Hepatocyte (in vitro differentiated cells): ENCODE measurements at regions not wholly inside any gene's neighbourhood (a gene's known extent, or its start where the extent isn't known, plus 50 kb on each side); places are given as distances from the start of the nearest gene placed in this dataset.

Experiments
- DNase-seq: peaks from one replicate; pipeline ENCODE4 v3.0.0-alpha.2; 2016; ENCODE audit warnings: low spot score
- H2AFZ ChIP-seq: fragments of 200-600 bp; sonication (generic); 2 replicates; pipeline ENCODE4 v1.6.0; 2016; ENCODE audit warnings: antibody characterized with exemption, mild to moderate bottlenecking
- H3K27ac ChIP-seq: fragments of 200-600 bp; sonication (generic); 2 replicates; pipeline ENCODE4 v1.5.1; 2016; ENCODE audit warnings: mild to moderate bottlenecking
- H3K27me3 ChIP-seq: fragments of 200-600 bp; sonication (generic); 2 replicates; pipeline ENCODE4 v1.6.1; 2016
- H3K36me3 ChIP-seq: fragments of 200-600 bp; sonication (generic); replicated peaks from 2 replicates; pipeline ENCODE4 v1.5.1; 2016; ENCODE audit warnings: low read depth; ENCODE audit not compliant: insufficient read depth
- H3K4me1 ChIP-seq: fragments of 200-600 bp; sonication (generic); 2 replicates; pipeline ENCODE4 v1.5.1; 2016; ENCODE audit warnings: mild to moderate bottlenecking, moderate library complexity; ENCODE audit not compliant: insufficient read depth
- H3K4me2 ChIP-seq: fragments of 200-600 bp; sonication (generic); 2 replicates; pipeline ENCODE4 v1.6.0; 2016
- H3K4me3 ChIP-seq: fragments of 200-600 bp; sonication (generic); 2 replicates; pipeline ENCODE4 v1.5.1; 2016; ENCODE audit warnings: mild to moderate bottlenecking
- H3K79me2 ChIP-seq: fragments of 200-600 bp; sonication (generic); 2 replicates; pipeline ENCODE4 v1.6.0; 2017; ENCODE audit warnings: mild to moderate bottlenecking
- H3K9me2 ChIP-seq: fragments of 200-600 bp; sonication (generic); replicated peaks from 2 replicates; pipeline ENCODE4 v1.6.0; 2017; ENCODE audit warnings: mild to moderate bottlenecking; ENCODE audit not compliant: insufficient read depth
- H3K9me3 ChIP-seq: fragments of 200-600 bp; sonication (generic); 2 replicates; pipeline ENCODE4 v1.5.1; 2016; ENCODE audit warnings: low read depth, mild to moderate bottlenecking
- H4K20me1 ChIP-seq: fragments of 200-600 bp; sonication (generic); 2 replicates; pipeline ENCODE4 v1.6.0; 2016; ENCODE audit warnings: mild to moderate bottlenecking; ENCODE audit not compliant: insufficient read depth, poor library complexity, severe bottlenecking
- CTCF ChIP-seq: fragments of 200-600 bp; sonication (generic); IDR thresholded peaks from 2 replicates; pipeline ENCODE4 v1.5.1; 2016; ENCODE audit warnings: antibody characterized with exemption, mild to moderate bottlenecking; ENCODE audit not compliant: poor library complexity
- EZH2 ChIP-seq: fragments of 200-600 bp; sonication (generic); IDR thresholded peaks from 2 replicates; pipeline ENCODE4 v1.6.1; 2016; ENCODE audit warnings: antibody characterized with exemption, mild to moderate bottlenecking, borderline replicate concordance
- EZH2phosphoT487 ChIP-seq: fragments of 200-600 bp; sonication (generic); IDR thresholded peaks from one replicate; pipeline ENCODE4 v1.6.1; 2018; ENCODE audit warnings: antibody characterized with exemption, mild to moderate bottlenecking, low read depth, moderate library complexity; ENCODE audit not compliant: unreplicated experiment, severe bottlenecking
- WGBS: methylation state at CpG from one replicate; pipeline ENCODE4 v1.1.6; 2016; ENCODE audit warnings: low lambda C conversion rate; ENCODE audit errors: missing lambda C conversion rate; 5-methylcytosine and 5-hydroxymethylcytosine counted together

- DNase-seq: peak; percentile 18
- no peaks in the 10 kb centered on the region for H3K27me3 ChIP-seq
- H3K4me3 ChIP-seq: no peak overlapping the region
- H3K9me2 ChIP-seq: no peaks in the 10 kb centered on the region
- WGBS: 90% methylated on average over 2 of the region's 2 CpGs
- no peaks in the 10 kb centered on the region for H4K20me1 ChIP-seq
- H2AFZ ChIP-seq: no peak overlapping the region
- TF ChIP-seq EZH2phosphoT487 (no peak), EZH2 (no peak), CTCF (no peak)
- H3K9me3 ChIP-seq: no peaks in the 10 kb centered on the region
- no peaks in the 10 kb centered on the region for H3K36me3 ChIP-seq
- no peak overlapping the region for H3K4me2 ChIP-seq
- no peaks in the 10 kb centered on the region for H3K79me2 ChIP-seq
- no peaks in the 10 kb centered on the region for H3K4me1 ChIP-seq
- no peak overlapping the region for H3K27ac ChIP-seq
Measured at GRCh38 chr15:69712991-69713390, 260.4 kb downstream of the RPLP1 start.

- no peak for TF ChIP-seq EZH2phosphoT487
- TF ChIP-seq EZH2: no peak
- no peak for TF ChIP-seq CTCF
- no peak overlapping the region for H3K4me3 ChIP-seq
- no peaks in the 10 kb centered on the region for H3K4me1 ChIP-seq
- H3K79me2 ChIP-seq: no peaks in the 10 kb centered on the region
- H3K4me2 ChIP-seq: no peak overlapping the region
- H3K9me3 ChIP-seq: no peaks in the 10 kb centered on the region
- H4K20me1 ChIP-seq: no peaks in the 10 kb centered on the region
- H3K36me3 ChIP-seq: no peaks in the 10 kb centered on the region
- no peaks in the 10 kb centered on the region for H3K9me2 ChIP-seq
- DNase-seq: no peak
- no peaks in the 10 kb centered on the region for H3K27me3 ChIP-seq
- H2AFZ ChIP-seq: no peak overlapping the region
- H3K27ac ChIP-seq: no peak overlapping the region
- 90% methylated on average over 9 of the region's 9 CpGs for WGBS
Measured at GRCh38 chr15:69713726-69714559, 261.3 kb downstream of the RPLP1 start.

- 91% methylated on average over 2 of the region's 2 CpGs for WGBS
- DNase-seq: no peak
- no peaks in the 10 kb centered on the region for H3K4me1 ChIP-seq
- no peaks in the 10 kb centered on the region for H3K9me2 ChIP-seq
- no peaks in the 10 kb centered on the region for H3K36me3 ChIP-seq
- TF ChIP-seq CTCF (no peak), EZH2 (no peak), EZH2phosphoT487 (no peak)
- H2AFZ ChIP-seq: no peak overlapping the region
- H3K79me2 ChIP-seq: no peaks in the 10 kb centered on the region
- H4K20me1 ChIP-seq: no peaks in the 10 kb centered on the region
- H3K27ac ChIP-seq: no peak overlapping the region
- no peaks in the 10 kb centered on the region for H3K9me3 ChIP-seq
- H3K4me3 ChIP-seq: no peak overlapping the region
- H3K27me3 ChIP-seq: no peaks in the 10 kb centered on the region
- no peak overlapping the region for H3K4me2 ChIP-seq
Measured at GRCh38 chr15:69715210-69715609, 262.6 kb downstream of the RPLP1 start.
